Erythroblast (primary cell): ENCODE measurements at regions not wholly inside any gene's neighbourhood (a gene's known extent, or its start where the extent isn't known, plus 50 kb on each side); places are given as distances from the start of the nearest gene placed in this dataset.

ENCODE experiments used
- GATA1 ChIP-seq: IDR thresholded peaks from 2 replicates; pipeline ENCODE4 v1.6.1; 2011; ENCODE audit warnings: low read depth, mild to moderate bottlenecking, control low read depth, low read length, moderate library complexity
- POLR2A ChIP-seq: IDR thresholded peaks from 2 replicates; pipeline ENCODE4 v1.6.1; 2011; ENCODE audit warnings: mild to moderate bottlenecking, low read length

GRCh38 chr2:160628811-160629210 lies 135.2 kb upstream of the RBMS1 start:
- no peak for TF ChIP-seq POLR2A
- TF ChIP-seq GATA1: no peak
